ENCODE measurements at regions not wholly inside any gene's neighbourhood (a gene's known extent, or its start where the extent isn't known, plus 50 kb on each side); places are given as distances from the start of the nearest gene placed in this dataset.

DNA sequence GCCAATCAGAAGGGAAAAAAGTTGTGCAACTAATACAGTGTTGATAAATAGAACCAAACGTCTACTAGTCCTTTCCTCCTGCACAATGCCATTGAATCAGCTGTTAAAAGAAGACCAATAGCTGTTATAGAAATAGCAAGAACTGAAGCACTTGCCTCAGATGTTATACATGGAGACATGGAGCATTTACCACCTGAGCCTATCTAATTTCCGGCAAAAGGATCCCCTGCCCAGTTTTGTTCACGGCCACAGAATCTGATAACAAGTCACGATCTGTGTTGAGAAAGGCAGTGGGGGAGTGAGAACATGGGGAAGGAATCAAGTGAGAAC, 285.4 kb downstream of the ZEB2 start:
- H3K4me3 ChIP-seq (ENCODE audit: low read depth, low read length), result no peak overlapping the region
- TF ChIP-seq, protein P1, sequence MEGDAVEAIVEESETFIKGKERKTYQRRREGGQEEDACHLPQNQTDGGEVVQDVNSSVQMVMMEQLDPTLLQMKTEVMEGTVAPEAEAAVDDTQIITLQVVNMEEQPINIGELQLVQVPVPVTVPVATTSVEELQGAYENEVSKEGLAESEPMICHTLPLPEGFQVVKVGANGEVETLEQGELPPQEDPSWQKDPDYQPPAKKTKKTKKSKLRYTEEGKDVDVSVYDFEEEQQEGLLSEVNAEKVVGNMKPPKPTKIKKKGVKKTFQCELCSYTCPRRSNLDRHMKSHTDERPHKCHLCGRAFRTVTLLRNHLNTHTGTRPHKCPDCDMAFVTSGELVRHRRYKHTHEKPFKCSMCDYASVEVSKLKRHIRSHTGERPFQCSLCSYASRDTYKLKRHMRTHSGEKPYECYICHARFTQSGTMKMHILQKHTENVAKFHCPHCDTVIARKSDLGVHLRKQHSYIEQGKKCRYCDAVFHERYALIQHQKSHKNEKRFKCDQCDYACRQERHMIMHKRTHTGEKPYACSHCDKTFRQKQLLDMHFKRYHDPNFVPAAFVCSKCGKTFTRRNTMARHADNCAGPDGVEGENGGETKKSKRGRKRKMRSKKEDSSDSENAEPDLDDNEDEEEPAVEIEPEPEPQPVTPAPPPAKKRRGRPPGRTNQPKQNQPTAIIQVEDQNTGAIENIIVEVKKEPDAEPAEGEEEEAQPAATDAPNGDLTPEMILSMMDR (IDR thresholded peaks at IDR 0.05; ENCODE audit: insufficient read depth, low read depth, low read length), result no peak
- DNase-seq (ENCODE audit: low read depth), result no peak

- DNase-seq (ENCODE audit: low read depth), result no peak
- H3K4me3 ChIP-seq (ENCODE audit: low read depth, low read length), result no peak overlapping the region
- TF ChIP-seq, protein P1 (IDR thresholded peaks at IDR 0.05; ENCODE audit: insufficient read depth, low read depth, low read length), result no peak
Observed at GRCh38 chr2:144233733-144234541, 286.0 kb downstream of the ZEB2 start.

GRCh38 chr2:144233317-144233716, 286.6 kb downstream of the ZEB2 start:
- TF ChIP-seq, protein P1 (IDR thresholded peaks at IDR 0.05; ENCODE audit: insufficient read depth, low read depth, low read length), result no peak
- no peak for DNase-seq (ENCODE audit: low read depth)
- no peak overlapping the region for H3K4me3 ChIP-seq (ENCODE audit: low read depth, low read length)

DNA sequence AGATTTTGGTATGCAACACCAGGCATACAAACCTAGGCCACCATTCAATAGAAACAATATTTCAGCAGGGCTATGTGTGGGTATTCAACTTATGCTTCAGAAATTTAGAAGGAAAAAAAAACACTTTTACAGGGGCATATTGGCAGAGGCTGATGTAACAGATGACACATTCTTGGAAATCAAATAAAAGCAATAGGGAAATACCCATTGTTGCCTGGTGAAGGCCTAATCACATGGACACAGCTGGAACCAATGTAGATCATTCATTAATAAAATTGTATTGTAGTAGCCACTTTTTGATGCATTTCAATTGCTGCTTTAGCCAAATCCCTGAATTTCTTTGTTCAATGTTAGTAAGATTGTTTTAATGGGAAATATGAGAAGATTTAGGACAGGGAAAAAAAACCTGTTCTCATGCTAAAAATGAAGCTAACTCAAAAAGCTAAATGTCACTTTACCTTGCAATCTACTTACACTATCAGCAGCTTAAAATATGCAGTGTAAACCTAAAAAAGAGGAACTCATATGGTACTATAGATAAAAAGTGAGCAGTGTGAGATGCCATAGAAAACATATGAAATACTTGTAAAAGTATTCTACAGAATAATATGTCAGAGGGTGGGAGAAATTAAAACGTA, 289.4 kb downstream of the ZEB2 start:
- TF ChIP-seq, protein P1 (IDR thresholded peaks at IDR 0.05; ENCODE audit: insufficient read depth, low read depth, low read length), result no peak
- DNase-seq (ENCODE audit: low read depth), result peak; percentile 20
- no peak overlapping the region for H3K4me3 ChIP-seq (ENCODE audit: low read depth, low read length)

- no peak for DNase-seq (ENCODE audit: low read depth)
- H3K4me3 ChIP-seq (ENCODE audit: low read depth, low read length), result no peak overlapping the region
- TF ChIP-seq, protein P1 (IDR thresholded peaks at IDR 0.05; ENCODE audit: insufficient read depth, low read depth, low read length), result no peak
Observed at GRCh38 chr2:144230033-144230432, 289.9 kb downstream of the ZEB2 start.

GRCh38 chr2:144229296-144229695, 290.6 kb downstream of the ZEB2 start:
- TF ChIP-seq, protein P1 (IDR thresholded peaks at IDR 0.05; ENCODE audit: insufficient read depth, low read depth, low read length), result no peak
- H3K4me3 ChIP-seq (ENCODE audit: low read depth, low read length), result no peak overlapping the region
- no peak for DNase-seq (ENCODE audit: low read depth)

Measured in fibroblast of villous mesenchyme (primary cell).